GM23338 (cell line): ENCODE measurements at regions not wholly inside any gene's neighbourhood (a gene's known extent, or its start where the extent isn't known, plus 50 kb on each side); places are given as distances from the start of the nearest gene placed in this dataset.

ENCODE experiments used
- CREB1 ChIP-seq: fragments of 250-450 bp; sonication (Bioruptor Pico); IDR thresholded peaks from 2 replicates; pipeline ENCODE4 v1.5.0; 2020; ENCODE audit warnings: low read depth, mild to moderate bottlenecking, moderate library complexity
- EZH2 ChIP-seq: fragments of 200-600 bp; sonication (generic); IDR thresholded peaks from one replicate; pipeline ENCODE4 v1.8.0; 2017; ENCODE audit warnings: antibody characterized with exemption, mild to moderate bottlenecking, low read depth; ENCODE audit not compliant: unreplicated experiment
- EZH2phosphoT487 ChIP-seq: fragments of 200-600 bp; sonication (generic); IDR thresholded peaks from one replicate; pipeline ENCODE4 v1.8.1; 2018; ENCODE audit warnings: antibody characterized with exemption; ENCODE audit not compliant: unreplicated experiment
- POLR2AphosphoS5 ChIP-seq: IDR thresholded peaks from 2 replicates; pipeline ENCODE4 v1.6.1; 2016; ENCODE audit warnings: antibody characterized with exemption, low read depth
- STAT1 ChIP-seq: IDR thresholded peaks from one replicate; pipeline ENCODE4 v1.6.1; 2016; ENCODE audit warnings: antibody characterized with exemption; ENCODE audit not compliant: unreplicated experiment
- TF ChIP-seq, protein P1 (sequence below), 2 experiments: fragments of 200-600 bp in 1 of 2; sonication (generic) in 1 of 2; conservative IDR thresholded peaks; 2 replicates each; pipeline versions ENCODE4 v1.5.1 to v1.6.1; 2016 to 2017; ENCODE audit warnings: antibody characterized with exemption in 2 of 2, low read depth in 2 of 2, mild to moderate bottlenecking in 2 of 2, moderate library complexity in 1 of 2
- TF ChIP-seq, protein P2 (sequence below): IDR thresholded peaks from one replicate; pipeline ENCODE4 v1.6.1; 2018; ENCODE audit warnings: antibody characterized with exemption; ENCODE audit not compliant: unreplicated experiment

DNA sequence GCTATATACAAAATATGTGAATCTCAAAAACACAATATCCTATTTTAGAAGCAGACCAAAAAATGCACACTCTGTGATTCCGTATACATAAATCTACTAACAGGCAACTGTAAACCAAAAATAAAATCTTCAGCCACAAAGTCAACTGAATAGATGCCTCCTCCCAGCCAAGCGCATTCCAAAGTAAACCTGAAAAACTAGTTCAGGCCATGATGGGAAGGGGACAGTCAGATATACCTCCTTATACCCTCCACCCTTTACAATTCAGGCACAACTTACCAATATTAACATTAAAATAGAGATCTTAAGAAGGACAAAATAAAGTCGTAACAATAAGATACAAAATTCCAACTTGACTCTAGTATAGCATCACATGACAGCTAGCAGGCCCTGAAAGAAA lies 1604.5 kb upstream of the NUDT12 start:
- TF ChIP-seq, protein P1, sequence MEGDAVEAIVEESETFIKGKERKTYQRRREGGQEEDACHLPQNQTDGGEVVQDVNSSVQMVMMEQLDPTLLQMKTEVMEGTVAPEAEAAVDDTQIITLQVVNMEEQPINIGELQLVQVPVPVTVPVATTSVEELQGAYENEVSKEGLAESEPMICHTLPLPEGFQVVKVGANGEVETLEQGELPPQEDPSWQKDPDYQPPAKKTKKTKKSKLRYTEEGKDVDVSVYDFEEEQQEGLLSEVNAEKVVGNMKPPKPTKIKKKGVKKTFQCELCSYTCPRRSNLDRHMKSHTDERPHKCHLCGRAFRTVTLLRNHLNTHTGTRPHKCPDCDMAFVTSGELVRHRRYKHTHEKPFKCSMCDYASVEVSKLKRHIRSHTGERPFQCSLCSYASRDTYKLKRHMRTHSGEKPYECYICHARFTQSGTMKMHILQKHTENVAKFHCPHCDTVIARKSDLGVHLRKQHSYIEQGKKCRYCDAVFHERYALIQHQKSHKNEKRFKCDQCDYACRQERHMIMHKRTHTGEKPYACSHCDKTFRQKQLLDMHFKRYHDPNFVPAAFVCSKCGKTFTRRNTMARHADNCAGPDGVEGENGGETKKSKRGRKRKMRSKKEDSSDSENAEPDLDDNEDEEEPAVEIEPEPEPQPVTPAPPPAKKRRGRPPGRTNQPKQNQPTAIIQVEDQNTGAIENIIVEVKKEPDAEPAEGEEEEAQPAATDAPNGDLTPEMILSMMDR (conservative IDR thresholded peaks at IDR 0.05; ENCODE audit: low read depth in 2 of 2), result no peak
- TF ChIP-seq POLR2AphosphoS5, result no peak
- TF ChIP-seq CREB1 (CRISPR knock-in tag), result no peak
- TF ChIP-seq EZH2, result no peak
- TF ChIP-seq STAT1, result no peak
- no peak for TF ChIP-seq EZH2phosphoT487
- TF ChIP-seq, protein P2, sequence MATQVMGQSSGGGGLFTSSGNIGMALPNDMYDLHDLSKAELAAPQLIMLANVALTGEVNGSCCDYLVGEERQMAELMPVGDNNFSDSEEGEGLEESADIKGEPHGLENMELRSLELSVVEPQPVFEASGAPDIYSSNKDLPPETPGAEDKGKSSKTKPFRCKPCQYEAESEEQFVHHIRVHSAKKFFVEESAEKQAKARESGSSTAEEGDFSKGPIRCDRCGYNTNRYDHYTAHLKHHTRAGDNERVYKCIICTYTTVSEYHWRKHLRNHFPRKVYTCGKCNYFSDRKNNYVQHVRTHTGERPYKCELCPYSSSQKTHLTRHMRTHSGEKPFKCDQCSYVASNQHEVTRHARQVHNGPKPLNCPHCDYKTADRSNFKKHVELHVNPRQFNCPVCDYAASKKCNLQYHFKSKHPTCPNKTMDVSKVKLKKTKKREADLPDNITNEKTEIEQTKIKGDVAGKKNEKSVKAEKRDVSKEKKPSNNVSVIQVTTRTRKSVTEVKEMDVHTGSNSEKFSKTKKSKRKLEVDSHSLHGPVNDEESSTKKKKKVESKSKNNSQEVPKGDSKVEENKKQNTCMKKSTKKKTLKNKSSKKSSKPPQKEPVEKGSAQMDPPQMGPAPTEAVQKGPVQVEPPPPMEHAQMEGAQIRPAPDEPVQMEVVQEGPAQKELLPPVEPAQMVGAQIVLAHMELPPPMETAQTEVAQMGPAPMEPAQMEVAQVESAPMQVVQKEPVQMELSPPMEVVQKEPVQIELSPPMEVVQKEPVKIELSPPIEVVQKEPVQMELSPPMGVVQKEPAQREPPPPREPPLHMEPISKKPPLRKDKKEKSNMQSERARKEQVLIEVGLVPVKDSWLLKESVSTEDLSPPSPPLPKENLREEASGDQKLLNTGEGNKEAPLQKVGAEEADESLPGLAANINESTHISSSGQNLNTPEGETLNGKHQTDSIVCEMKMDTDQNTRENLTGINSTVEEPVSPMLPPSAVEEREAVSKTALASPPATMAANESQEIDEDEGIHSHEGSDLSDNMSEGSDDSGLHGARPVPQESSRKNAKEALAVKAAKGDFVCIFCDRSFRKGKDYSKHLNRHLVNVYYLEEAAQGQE, result no peak
